ENCODE measurements at regions not wholly inside any gene's neighbourhood (a gene's known extent, or its start where the extent isn't known, plus 50 kb on each side); places are given as distances from the start of the nearest gene placed in this dataset.

DNA sequence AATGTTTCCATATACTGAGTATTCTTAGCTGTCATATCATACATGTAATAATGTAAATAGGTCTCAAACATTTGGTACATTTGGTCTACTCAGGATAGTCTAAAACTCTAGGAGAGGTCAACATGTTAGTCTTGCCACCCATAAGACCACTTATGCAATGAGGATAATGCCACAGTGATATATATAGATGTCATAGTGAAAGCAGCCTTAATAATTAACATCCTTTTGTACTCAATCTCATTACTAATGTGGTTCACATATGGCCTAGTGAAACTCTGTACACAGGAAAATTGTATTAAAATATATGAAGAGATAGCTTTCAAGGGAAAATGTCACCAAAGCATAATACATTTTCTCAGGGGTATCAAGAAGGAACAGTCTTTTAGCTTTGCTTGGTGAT is 577.9 kb downstream of the TFAP2B start:
- DNase-seq (no peak), FAIRE-seq (no peak)
- Histone ChIP-seq H3K27ac (ENCODE audit: low read depth in 1 of 3, low read length in 2 of 3) (no peak overlapping the region), H3K4me1 (ENCODE audit: control insufficient read depth in 3 of 3, insufficient read depth in 2 of 3, low read depth in 1 of 3, low read length in 2 of 3) (no peaks in the 10 kb centered on the region), H3K9me3 (ENCODE audit: control insufficient read depth in 2 of 2, insufficient read depth in 1 of 2, low read depth in 1 of 2, low read length in 1 of 2) (no peaks in the 10 kb centered on the region), H3K36me3 (ENCODE audit: control insufficient read depth in 3 of 3, insufficient read depth in 2 of 3, low read depth in 1 of 3, low read length in 3 of 3) (no peaks in the 10 kb centered on the region), H3K27me3 (ENCODE audit: control insufficient read depth in 3 of 3, insufficient read depth in 3 of 3, low read length in 3 of 3) (no peaks in the 10 kb centered on the region), H3K4me3 (ENCODE audit: low read depth in 1 of 3, low read length in 3 of 3) (no peak overlapping the region)

DNA sequence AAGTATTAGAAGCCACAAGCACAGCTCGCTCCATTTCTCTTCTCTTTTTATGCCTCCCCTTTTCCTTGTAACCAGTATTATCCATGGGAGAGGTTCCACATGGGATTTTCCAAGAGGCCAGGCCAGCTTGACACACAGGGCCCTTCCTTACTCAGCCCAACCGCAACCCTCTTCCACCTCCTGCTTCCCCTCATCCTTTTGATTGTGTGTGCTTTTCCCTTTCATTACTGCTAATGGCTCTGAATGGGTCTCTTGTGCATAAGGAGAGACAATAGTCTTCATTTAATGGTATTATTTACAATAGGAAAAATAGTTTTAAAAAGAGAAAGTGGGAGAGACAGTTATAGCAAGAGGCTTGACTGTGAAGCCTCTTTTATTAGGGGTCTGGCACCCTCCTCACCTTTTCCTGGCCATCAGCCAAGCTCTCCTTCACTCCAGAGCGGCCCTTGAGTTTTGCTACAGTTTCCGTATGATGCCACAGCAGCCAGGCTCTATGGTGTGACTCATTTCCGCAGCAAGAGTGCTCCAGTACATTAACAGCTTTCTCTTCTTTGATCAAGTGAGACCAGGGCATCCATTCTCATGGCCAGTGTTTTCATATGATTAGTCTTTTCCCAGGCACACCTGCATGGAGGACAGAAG is 579.5 kb downstream of the TFAP2B start:
- H3K27me3 ChIP-seq (ENCODE audit: control insufficient read depth in 3 of 3, insufficient read depth in 3 of 3, low read length in 3 of 3), result no peaks in the 10 kb centered on the region
- H3K27ac ChIP-seq (ENCODE audit: low read depth in 1 of 3, low read length in 2 of 3), result no peak overlapping the region
- no peaks in the 10 kb centered on the region for H3K36me3 ChIP-seq (ENCODE audit: control insufficient read depth in 3 of 3, insufficient read depth in 2 of 3, low read depth in 1 of 3, low read length in 3 of 3)
- DNase-seq (no peak), FAIRE-seq (no peak)
- WGBS, 3 donors, result 63 to 71% (median 70%) methylated on average over 5 of the region's 5 CpGs
- H3K4me1 ChIP-seq (ENCODE audit: control insufficient read depth in 3 of 3, insufficient read depth in 2 of 3, low read depth in 1 of 3, low read length in 2 of 3), result no peaks in the 10 kb centered on the region
- no peak overlapping the region for H3K4me3 ChIP-seq (ENCODE audit: low read depth in 1 of 3, low read length in 3 of 3)
- H3K9me3 ChIP-seq (ENCODE audit: control insufficient read depth in 2 of 2, insufficient read depth in 1 of 2, low read depth in 1 of 2, low read length in 1 of 2), result no peaks in the 10 kb centered on the region

DNA sequence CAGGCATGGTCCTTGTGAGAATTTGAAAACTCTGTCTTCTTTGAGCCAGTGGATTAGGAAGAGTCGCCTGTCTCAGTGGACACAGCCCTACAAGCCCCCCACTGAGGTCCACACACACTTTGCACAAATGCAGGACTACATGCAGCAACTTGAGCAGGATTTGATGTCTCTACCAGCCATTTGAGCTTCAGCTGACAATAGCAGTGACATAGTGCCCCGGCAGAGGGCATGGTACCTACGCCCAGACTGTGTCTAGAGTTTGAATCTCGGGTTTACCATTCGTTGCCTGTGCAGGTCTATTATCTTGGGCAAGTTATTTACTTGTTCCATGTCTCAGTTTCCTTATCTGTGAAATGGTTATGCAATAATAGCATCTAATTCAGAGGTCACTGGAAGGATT is 580.1 kb downstream of the TFAP2B start:
- WGBS, 3 donors, result 57 to 73% (median 57%) methylated on average over 5 of the region's 5 CpGs
- Histone ChIP-seq H3K4me3 (ENCODE audit: low read depth in 1 of 3, low read length in 3 of 3) (no peak overlapping the region), H3K4me1 (ENCODE audit: control insufficient read depth in 3 of 3, insufficient read depth in 2 of 3, low read depth in 1 of 3, low read length in 2 of 3) (no peaks in the 10 kb centered on the region), H3K9me3 (ENCODE audit: control insufficient read depth in 2 of 2, insufficient read depth in 1 of 2, low read depth in 1 of 2, low read length in 1 of 2) (no peaks in the 10 kb centered on the region), H3K36me3 (ENCODE audit: control insufficient read depth in 3 of 3, insufficient read depth in 2 of 3, low read depth in 1 of 3, low read length in 3 of 3) (no peaks in the 10 kb centered on the region), H3K27me3 (ENCODE audit: control insufficient read depth in 3 of 3, insufficient read depth in 3 of 3, low read length in 3 of 3) (no peaks in the 10 kb centered on the region), H3K27ac (ENCODE audit: low read depth in 1 of 3, low read length in 2 of 3) (no peak overlapping the region)
- no peak for FAIRE-seq
- DNase-seq, result no peak

DNA sequence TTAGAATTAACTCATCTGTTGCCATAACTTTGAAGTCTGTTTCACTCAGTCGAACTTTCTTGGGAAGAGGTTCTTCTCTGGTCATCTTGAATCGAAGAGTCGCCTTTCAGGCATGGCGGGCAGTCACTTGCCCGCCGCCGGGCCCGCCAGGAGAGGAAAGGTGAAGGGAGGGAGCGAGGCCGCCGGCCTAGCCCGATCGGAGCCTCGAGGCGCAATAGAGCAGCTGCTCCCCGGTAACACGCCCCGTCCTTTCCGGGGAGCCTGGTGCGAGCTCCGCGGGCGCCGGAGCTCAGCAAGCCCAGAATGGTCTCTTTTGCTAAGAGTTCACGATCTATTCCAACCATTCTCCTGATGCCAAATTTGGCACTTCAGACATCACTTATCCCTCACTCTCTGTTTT is 591.8 kb downstream of the TFAP2B start:
- no peak for FAIRE-seq
- H3K27me3 ChIP-seq (ENCODE audit: control insufficient read depth in 3 of 3, insufficient read depth in 3 of 3, low read length in 3 of 3), result no peaks in the 10 kb centered on the region
- no peak overlapping the region for H3K27ac ChIP-seq (ENCODE audit: low read depth in 1 of 3, low read length in 2 of 3)
- no peaks in the 10 kb centered on the region for H3K4me1 ChIP-seq (ENCODE audit: control insufficient read depth in 3 of 3, insufficient read depth in 2 of 3, low read depth in 1 of 3, low read length in 2 of 3)
- H3K36me3 ChIP-seq (ENCODE audit: control insufficient read depth in 3 of 3, insufficient read depth in 2 of 3, low read depth in 1 of 3, low read length in 3 of 3), result no peaks in the 10 kb centered on the region
- H3K4me3 ChIP-seq (ENCODE audit: low read depth in 1 of 3, low read length in 3 of 3), result no peak overlapping the region
- no peaks in the 10 kb centered on the region for H3K9me3 ChIP-seq (ENCODE audit: control insufficient read depth in 2 of 2, insufficient read depth in 1 of 2, low read depth in 1 of 2, low read length in 1 of 2)
- DNase-seq, result no peak
- WGBS, 3 donors, result 87 to 89% (median 89%) methylated on average over 20 to 25 of the region's 25 CpGs

DNA sequence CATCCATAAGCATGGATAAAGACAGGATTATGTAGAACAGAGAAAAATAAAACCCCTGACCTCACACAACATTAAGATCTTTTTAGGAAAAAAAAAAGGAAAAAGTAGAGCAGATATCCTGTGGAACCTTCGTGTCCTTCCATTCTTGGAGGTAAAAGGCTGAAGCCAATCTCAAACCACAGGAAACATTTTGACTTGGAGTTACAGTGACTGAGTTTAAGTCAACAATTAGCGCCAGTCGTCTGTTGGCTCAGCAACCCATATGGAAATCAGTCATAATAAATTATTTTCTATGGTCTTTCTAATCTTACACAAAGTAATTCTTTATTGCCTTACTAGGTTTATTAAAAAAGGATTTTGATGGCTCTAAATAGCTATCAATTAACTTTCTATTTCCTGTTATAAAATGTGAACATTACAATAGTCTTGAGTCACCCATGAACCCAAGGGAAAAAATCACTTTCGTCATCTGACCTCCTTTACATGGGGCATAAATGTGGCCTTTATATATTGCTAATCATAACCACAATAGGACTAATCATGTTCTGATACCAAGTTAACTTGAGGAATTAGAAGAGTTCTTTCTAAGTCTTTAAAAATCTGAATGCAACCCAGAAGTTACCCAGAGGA is 592.9 kb downstream of the TFAP2B start:
- DNase-seq (no peak), FAIRE-seq (no peak)
- Histone ChIP-seq H3K4me1 (ENCODE audit: control insufficient read depth in 3 of 3, insufficient read depth in 2 of 3, low read depth in 1 of 3, low read length in 2 of 3) (no peaks in the 10 kb centered on the region), H3K4me3 (ENCODE audit: low read depth in 1 of 3, low read length in 3 of 3) (no peak overlapping the region), H3K27ac (ENCODE audit: low read depth in 1 of 3, low read length in 2 of 3) (no peak overlapping the region), H3K36me3 (ENCODE audit: control insufficient read depth in 3 of 3, insufficient read depth in 2 of 3, low read depth in 1 of 3, low read length in 3 of 3) (no peaks in the 10 kb centered on the region), H3K27me3 (ENCODE audit: control insufficient read depth in 3 of 3, insufficient read depth in 3 of 3, low read length in 3 of 3) (no peaks in the 10 kb centered on the region), H3K9me3 (ENCODE audit: control insufficient read depth in 2 of 2, insufficient read depth in 1 of 2, low read depth in 1 of 2, low read length in 1 of 2) (no peaks in the 10 kb centered on the region)
- 27 to 56% (median 37%) methylated on average over 4 of the region's 4 CpGs for WGBS, 3 donors

DNA sequence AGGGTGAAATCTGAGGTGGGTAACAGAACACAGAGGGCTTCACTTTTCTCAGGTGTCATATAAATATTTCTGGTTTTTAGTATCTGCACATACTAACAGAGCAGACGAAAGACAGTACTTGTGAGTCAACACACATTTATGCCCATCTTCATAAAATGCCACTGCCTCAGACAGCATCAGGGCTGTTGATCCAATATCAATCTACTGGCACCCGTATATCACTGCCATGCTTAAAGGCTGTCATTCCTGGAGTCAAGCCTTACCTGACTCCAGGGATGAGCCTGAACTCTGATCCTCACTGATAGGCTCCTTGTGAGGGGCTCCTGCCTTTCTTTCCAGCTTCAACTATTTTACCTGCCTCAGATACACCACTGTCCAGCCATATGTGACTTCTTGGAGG is 595.7 kb downstream of the TFAP2B start:
- Histone ChIP-seq H3K4me1 (ENCODE audit: control insufficient read depth in 3 of 3, insufficient read depth in 2 of 3, low read depth in 1 of 3, low read length in 2 of 3) (no peaks in the 10 kb centered on the region), H3K4me3 (ENCODE audit: low read depth in 1 of 3, low read length in 3 of 3) (no peak overlapping the region), H3K36me3 (ENCODE audit: control insufficient read depth in 3 of 3, insufficient read depth in 2 of 3, low read depth in 1 of 3, low read length in 3 of 3) (no peaks in the 10 kb centered on the region), H3K27me3 (ENCODE audit: control insufficient read depth in 3 of 3, insufficient read depth in 3 of 3, low read length in 3 of 3) (no peaks in the 10 kb centered on the region), H3K27ac (ENCODE audit: low read depth in 1 of 3, low read length in 2 of 3) (no peak overlapping the region), H3K9me3 (ENCODE audit: control insufficient read depth in 2 of 2, insufficient read depth in 1 of 2, low read depth in 1 of 2, low read length in 1 of 2) (no peaks in the 10 kb centered on the region)
- 63 to 78% (median 65%) methylated on average over 2 of the region's 2 CpGs for WGBS, 3 donors
- no peak for FAIRE-seq
- no peak for DNase-seq

DNA sequence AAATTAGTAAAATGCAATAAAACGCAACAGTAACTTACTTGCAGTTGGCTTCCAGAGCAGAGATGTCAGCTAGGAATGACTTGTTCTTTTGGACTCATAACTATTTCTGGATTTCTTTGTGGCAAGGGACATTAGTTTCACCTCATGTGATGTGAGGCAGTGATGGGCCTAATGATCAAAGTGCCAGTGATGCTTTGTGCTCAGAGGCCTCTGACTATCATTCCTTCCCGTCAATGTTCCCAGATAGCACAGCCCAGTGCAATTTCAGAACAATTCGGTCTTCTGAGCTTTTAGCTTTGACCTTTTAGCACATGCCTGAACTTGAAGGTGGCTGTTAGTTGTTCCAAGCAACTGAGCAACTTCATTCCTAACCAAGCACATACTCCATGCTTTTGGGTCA is 596.8 kb downstream of the TFAP2B start:
- WGBS, 3 donors, result 83 to 90% (median 84%) methylated on average over 3 of the region's 3 CpGs

DNA sequence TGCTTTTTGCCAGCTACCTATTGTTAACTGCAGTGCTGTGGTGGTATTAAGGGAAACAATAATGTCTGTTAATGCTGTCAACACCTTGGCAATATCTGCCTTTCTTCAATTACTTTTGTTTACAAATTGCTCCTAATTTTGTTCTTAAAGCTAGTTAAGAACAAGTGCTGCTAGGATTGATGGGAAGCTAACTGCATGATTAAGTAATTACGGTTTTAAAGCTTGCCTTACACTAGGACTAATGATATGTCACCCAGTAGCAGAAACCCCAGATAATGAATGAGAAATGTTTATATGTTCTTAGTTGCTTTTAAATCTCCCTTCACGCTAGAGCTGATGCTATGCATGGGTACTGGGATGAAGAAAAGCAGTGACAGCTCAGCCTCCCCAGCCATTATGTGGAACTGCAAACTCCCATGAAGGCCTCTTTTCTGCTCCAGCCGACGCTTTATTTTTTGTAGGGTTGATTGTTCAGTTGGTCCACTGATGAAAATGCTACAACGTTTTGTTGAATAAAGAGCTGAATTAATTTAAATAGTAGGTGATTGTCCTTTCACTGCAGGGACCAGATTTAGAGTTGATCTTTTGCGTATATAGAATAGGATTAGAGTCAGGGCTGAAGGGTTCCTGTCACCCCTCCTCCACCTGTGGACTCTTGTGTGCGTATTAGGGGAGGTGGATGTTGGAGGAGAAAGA is 610.5 kb downstream of the TFAP2B start:
- DNase-seq (no peak), FAIRE-seq (no peak)
- WGBS, 3 donors, result 55 to 68% (median 63%) methylated on average over 7 of the region's 7 CpGs
- Histone ChIP-seq H3K27ac (ENCODE audit: low read depth in 1 of 3, low read length in 2 of 3) (no peak overlapping the region), H3K36me3 (ENCODE audit: control insufficient read depth in 3 of 3, insufficient read depth in 2 of 3, low read depth in 1 of 3, low read length in 3 of 3) (no peaks in the 10 kb centered on the region), H3K27me3 (ENCODE audit: control insufficient read depth in 3 of 3, insufficient read depth in 3 of 3, low read length in 3 of 3) (no peaks in the 10 kb centered on the region), H3K4me3 (ENCODE audit: low read depth in 1 of 3, low read length in 3 of 3) (no peak overlapping the region), H3K9me3 (ENCODE audit: control insufficient read depth in 2 of 2, insufficient read depth in 1 of 2, low read depth in 1 of 2, low read length in 1 of 2) (no peaks in the 10 kb centered on the region), H3K4me1 (ENCODE audit: control insufficient read depth in 3 of 3, insufficient read depth in 2 of 3, low read depth in 1 of 3, low read length in 2 of 3) (no peaks in the 10 kb centered on the region)

More for the DNA sequence above, 596.8 kb downstream of the TFAP2B start:
- no peak overlapping the region for H3K4me3 ChIP-seq (ENCODE audit: low read depth in 1 of 3, low read length in 3 of 3)
- no peaks in the 10 kb centered on the region for H3K9me3 ChIP-seq (ENCODE audit: control insufficient read depth in 2 of 2, insufficient read depth in 1 of 2, low read depth in 1 of 2, low read length in 1 of 2)
- H3K4me1 ChIP-seq (ENCODE audit: control insufficient read depth in 3 of 3, insufficient read depth in 2 of 3, low read depth in 1 of 3, low read length in 2 of 3), result no peaks in the 10 kb centered on the region
- no peak overlapping the region for H3K27ac ChIP-seq (ENCODE audit: low read depth in 1 of 3, low read length in 2 of 3)
- H3K27me3 ChIP-seq (ENCODE audit: control insufficient read depth in 3 of 3, insufficient read depth in 3 of 3, low read length in 3 of 3), result no peaks in the 10 kb centered on the region
- DNase-seq (no peak), FAIRE-seq (no peak)
- no peaks in the 10 kb centered on the region for H3K36me3 ChIP-seq (ENCODE audit: control insufficient read depth in 3 of 3, insufficient read depth in 2 of 3, low read depth in 1 of 3, low read length in 3 of 3)

Measured in small intestine (tissue), 7 donors.